ENCODE measurements at regions not wholly inside any gene's neighbourhood (a gene's known extent, or its start where the extent isn't known, plus 50 kb on each side); places are given as distances from the start of the nearest gene placed in this dataset.
A peak's percentile ranks its signal among the peaks of the same experiment; 100 is the strongest.

GRCh38 chr4:106493086-106493485 lies 124.5 kb upstream of the GIMD1 start:
- ATAC-seq, result no peak
- intact Hi-C loops (cut with DNase I), result no loop called here
- DNase-seq, result no peak

GRCh38 chr4:106486533-106486932 lies 118.0 kb upstream of the GIMD1 start:
- no peak for DNase-seq
- intact Hi-C loops (cut with DNase I), result no loop called here

GRCh38 chr4:106481801-106482200 lies 113.2 kb upstream of the GIMD1 start:
- intact Hi-C loops (cut with DNase I), result no loop called here
- no peak for ATAC-seq

More at GRCh38 chr4:106486533-106486932, 118.0 kb upstream of the GIMD1 start:
- no peak for ATAC-seq

GRCh38 chr4:106478152-106478551 lies 109.6 kb upstream of the GIMD1 start:
- ATAC-seq (no peak), DNase-seq (no peak)
- intact Hi-C loops (cut with DNase I), result no loop called here

More at GRCh38 chr4:106481801-106482200, 113.2 kb upstream of the GIMD1 start:
- no peak for DNase-seq

GRCh38 chr4:106476741-106477140 lies 108.2 kb upstream of the GIMD1 start:
- DNase-seq, result no peak
- intact Hi-C loops (cut with DNase I), result no loop called here
- no peak for ATAC-seq

GRCh38 chr4:106473515-106473914 lies 104.9 kb upstream of the GIMD1 start:
- ATAC-seq (no peak), DNase-seq (no peak)
- intact Hi-C loops (cut with DNase I), result no loop called here

GRCh38 chr4:106471151-106471550 lies 102.6 kb upstream of the GIMD1 start:
- DNase-seq, result no peak
- ATAC-seq, result no peak
- intact Hi-C loops (cut with DNase I), result no loop called here

- intact Hi-C loops (cut with DNase I), result no loop called here
- DNase-seq (no peak), ATAC-seq (no peak)
These were observed 95.0 kb upstream of the GIMD1 start for GRCh38 chr4:106463622-106464021.

GRCh38 chr4:106454581-106454980 lies 86.0 kb upstream of the GIMD1 start:
- DNase-seq, result no peak
- intact Hi-C loops (cut with DNase I), result no loop called here
- no peak for ATAC-seq

- intact Hi-C loops (cut with DNase I), result no loop called here
- ATAC-seq (no peak), DNase-seq (no peak)
These were observed 85.4 kb upstream of the GIMD1 start for GRCh38 chr4:106454021-106454420.

- DNase-seq, result no peak
- intact Hi-C loops (cut with DNase I), result no loop called here
- ATAC-seq, result no peak
These were observed 82.5 kb upstream of the GIMD1 start for GRCh38 chr4:106451091-106451490.

GRCh38 chr4:106450249-106450648 lies 81.7 kb upstream of the GIMD1 start:
- DNase-seq (no peak), ATAC-seq (no peak)
- intact Hi-C loops (cut with DNase I), result no loop called here

GRCh38 chr4:106444557-106444956 lies 76.0 kb upstream of the GIMD1 start:
- no peak for ATAC-seq
- intact Hi-C loops (cut with DNase I), result no loop called here

GRCh38 chr4:106430797-106431196 lies 62.2 kb upstream of the GIMD1 start:
- no peak for ATAC-seq
- no peak for DNase-seq
- intact Hi-C loops (cut with DNase I), result no loop called here

More at GRCh38 chr4:106444557-106444956, 76.0 kb upstream of the GIMD1 start:
- no peak for DNase-seq

GRCh38 chr4:106429885-106430284 lies 61.3 kb upstream of the GIMD1 start:
- intact Hi-C loops (cut with DNase I), result no loop called here
- no peak for ATAC-seq

GRCh38 chr4:106426069-106426468 lies 57.5 kb upstream of the GIMD1 start:
- intact Hi-C loops (cut with DNase I), result no loop called here
- ATAC-seq, result no peak
- no peak for DNase-seq

More at GRCh38 chr4:106429885-106430284, 61.3 kb upstream of the GIMD1 start:
- DNase-seq, result no peak

GRCh38 chr4:106425576-106425975 lies 57.0 kb upstream of the GIMD1 start:
- DNase-seq, result no peak

GRCh38 chr4:106424426-106424825 lies 55.8 kb upstream of the GIMD1 start:
- intact Hi-C loops (cut with DNase I), result no loop called here
- no peak for ATAC-seq
- no peak for DNase-seq

More at GRCh38 chr4:106425576-106425975, 57.0 kb upstream of the GIMD1 start:
- no peak for ATAC-seq
- intact Hi-C loops (cut with DNase I), result no loop called here

GRCh38 chr4:106423791-106424190 lies 55.2 kb upstream of the GIMD1 start:
- intact Hi-C loops (cut with DNase I), result no loop called here
- no peak for ATAC-seq
- no peak for DNase-seq

- intact Hi-C loops (cut with DNase I), result no loop called here
- ATAC-seq, result no peak
- DNase-seq, result no peak
These were observed 54.2 kb upstream of the GIMD1 start for GRCh38 chr4:106422766-106423165.

- intact Hi-C loops (cut with DNase I), result no loop called here
- ATAC-seq (peak in 1 of 2 donors; percentile 50), DNase-seq (no peak)
These were observed 53.1 kb upstream of the GIMD1 start for GRCh38 chr4:106421441-106422296.

Measured in left cardiac atrium (tissue), 4 donors.